ENCODE measurements at regions not wholly inside any gene's neighbourhood (a gene's known extent, or its start where the extent isn't known, plus 50 kb on each side); places are given as distances from the start of the nearest gene placed in this dataset.

DNA sequence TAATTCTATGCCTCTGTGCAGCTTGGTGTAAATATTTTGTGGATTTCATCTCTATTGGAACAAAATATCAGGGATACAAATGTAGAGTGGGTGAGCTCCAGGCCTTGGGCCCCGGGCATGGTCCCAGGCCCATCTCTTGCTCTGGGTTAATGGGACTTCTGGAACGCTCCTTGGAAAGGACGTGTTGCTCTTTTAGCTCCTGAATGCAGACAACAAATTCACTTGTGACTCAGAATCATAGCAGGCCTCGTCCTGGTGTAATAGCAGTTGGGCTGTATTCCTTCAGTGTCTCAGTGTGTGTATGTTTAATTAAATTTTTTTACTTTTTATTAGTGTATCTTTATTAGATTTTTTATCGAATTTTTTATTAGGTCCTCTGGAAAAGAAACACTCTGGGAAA, 266.7 kb upstream of the C2CD4B start:
- TF ChIP-seq TAF1 (IDR thresholded peaks at IDR 0.05; ENCODE audit: low read depth, low read length) (no peak), POLR2AphosphoS5 (IDR thresholded peaks at IDR 0.05; ENCODE audit: low read depth, low read length) (no peak), POLR2A (IDR thresholded peaks at IDR 0.05; ENCODE audit: low read depth, low read length) (no peak), PAX5 (IDR thresholded peaks at IDR 0.05; ENCODE audit: insufficient read depth, low read length, severe bottlenecking) (no peak), SPI1 (IDR thresholded peaks at IDR 0.05; ENCODE audit: low read depth, low read length) (no peak)
